Calu3 (cell line): ENCODE measurements at regions not wholly inside any gene's neighbourhood (a gene's known extent, or its start where the extent isn't known, plus 50 kb on each side); places are given as distances from the start of the nearest gene placed in this dataset.

Experiments
- BruUV-seq: library from RNA; stranded (reverse); fragments of 400-500 nt; replicated peaks from 2 replicates; lab custom pipeline; 2021; lab: Mats Ljungman, UMichigan
- CTCF ChIA-PET: fragments of 300-600 bp; sonication (Branson Sonifier 250); formaldehyde crosslinking; loops from one replicate; lab custom pipeline; 2022; ENCODE audit warnings: antibody characterized with exemption; lab: Charles Lee
- DNase-seq: peaks from one replicate; pipeline ENCODE4 v3.0.0; 2022
- H3K27ac Mint-ChIP-seq: one replicate; pipeline ENCODE4 v1.8.0; 2022; ENCODE audit warnings: mixed read lengths; ENCODE audit not compliant: unreplicated experiment
- H3K27me3 Mint-ChIP-seq: one replicate; pipeline ENCODE4 v1.8.0; 2022; ENCODE audit warnings: mixed read lengths; ENCODE audit not compliant: unreplicated experiment
- H3K36me3 Mint-ChIP-seq: one replicate; pipeline ENCODE4 v1.8.0; 2022; ENCODE audit warnings: mild to moderate bottlenecking, moderate library complexity, mixed read lengths; ENCODE audit not compliant: insufficient read depth, unreplicated experiment
- H3K4me1 Mint-ChIP-seq: one replicate; pipeline ENCODE4 v1.8.0; 2022; ENCODE audit warnings: mild to moderate bottlenecking, low read depth, mixed read lengths; ENCODE audit not compliant: unreplicated experiment
- H3K4me3 Mint-ChIP-seq: one replicate; pipeline ENCODE4 v1.8.0; 2022; ENCODE audit warnings: mild to moderate bottlenecking, low read depth, moderate library complexity, mixed read lengths; ENCODE audit not compliant: unreplicated experiment
- H3K9me3 Mint-ChIP-seq: one replicate; pipeline ENCODE4 v1.8.0; 2022; ENCODE audit warnings: low read depth, mixed read lengths; ENCODE audit not compliant: unreplicated experiment
- intact Hi-C: fragments of 100-400 bp; cut with micrococcal nuclease; formaldehyde crosslinking; loops from one replicate; pipeline ENCODE4 v1.10.0; 2022; ENCODE audit not compliant: unreplicated experiment
- TF ChIP-seq, protein P1 (sequence below): fragments of 200-600 bp; IDR thresholded peaks from one replicate; pipeline ENCODE4 v1.8.0; 2022; ENCODE audit warnings: antibody characterized with exemption; ENCODE audit not compliant: unreplicated experiment

DNA sequence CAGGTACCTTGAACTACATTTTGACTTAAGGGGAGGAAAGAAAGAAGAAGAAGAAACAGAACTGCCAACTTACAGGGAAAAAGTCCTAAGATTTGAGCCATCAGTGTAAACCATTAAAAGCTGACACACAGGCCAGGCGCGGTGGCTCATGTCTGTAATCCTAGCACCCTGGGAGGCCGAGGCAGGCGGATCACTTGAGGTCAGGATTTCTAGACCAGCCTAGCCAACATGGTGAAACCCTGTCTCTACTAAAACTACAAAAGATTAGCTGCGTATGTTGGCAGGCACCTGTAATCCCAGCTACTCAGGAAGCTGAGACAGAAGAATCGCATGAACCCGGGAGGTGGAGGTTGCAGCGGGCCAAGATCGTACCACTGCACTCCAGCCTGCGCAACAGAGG lies 389.7 kb upstream of the FAM241A start:
- Mint-ChIP-seq H3K4me1 (no peaks in the 10 kb centered on the region), H3K27ac (no peak overlapping the region), H3K36me3 (no peaks in the 10 kb centered on the region), H3K9me3 (no peaks in the 10 kb centered on the region), H3K27me3 (no peaks in the 10 kb centered on the region), H3K4me3 (no peak overlapping the region)
- CTCF ChIA-PET, result no interaction called here
- intact Hi-C loops, result no loop called here
- TF ChIP-seq, protein P1, sequence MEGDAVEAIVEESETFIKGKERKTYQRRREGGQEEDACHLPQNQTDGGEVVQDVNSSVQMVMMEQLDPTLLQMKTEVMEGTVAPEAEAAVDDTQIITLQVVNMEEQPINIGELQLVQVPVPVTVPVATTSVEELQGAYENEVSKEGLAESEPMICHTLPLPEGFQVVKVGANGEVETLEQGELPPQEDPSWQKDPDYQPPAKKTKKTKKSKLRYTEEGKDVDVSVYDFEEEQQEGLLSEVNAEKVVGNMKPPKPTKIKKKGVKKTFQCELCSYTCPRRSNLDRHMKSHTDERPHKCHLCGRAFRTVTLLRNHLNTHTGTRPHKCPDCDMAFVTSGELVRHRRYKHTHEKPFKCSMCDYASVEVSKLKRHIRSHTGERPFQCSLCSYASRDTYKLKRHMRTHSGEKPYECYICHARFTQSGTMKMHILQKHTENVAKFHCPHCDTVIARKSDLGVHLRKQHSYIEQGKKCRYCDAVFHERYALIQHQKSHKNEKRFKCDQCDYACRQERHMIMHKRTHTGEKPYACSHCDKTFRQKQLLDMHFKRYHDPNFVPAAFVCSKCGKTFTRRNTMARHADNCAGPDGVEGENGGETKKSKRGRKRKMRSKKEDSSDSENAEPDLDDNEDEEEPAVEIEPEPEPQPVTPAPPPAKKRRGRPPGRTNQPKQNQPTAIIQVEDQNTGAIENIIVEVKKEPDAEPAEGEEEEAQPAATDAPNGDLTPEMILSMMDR, result no peak
- BruUV-seq, result no TSS peak
- DNase-seq, result no peak

DNA sequence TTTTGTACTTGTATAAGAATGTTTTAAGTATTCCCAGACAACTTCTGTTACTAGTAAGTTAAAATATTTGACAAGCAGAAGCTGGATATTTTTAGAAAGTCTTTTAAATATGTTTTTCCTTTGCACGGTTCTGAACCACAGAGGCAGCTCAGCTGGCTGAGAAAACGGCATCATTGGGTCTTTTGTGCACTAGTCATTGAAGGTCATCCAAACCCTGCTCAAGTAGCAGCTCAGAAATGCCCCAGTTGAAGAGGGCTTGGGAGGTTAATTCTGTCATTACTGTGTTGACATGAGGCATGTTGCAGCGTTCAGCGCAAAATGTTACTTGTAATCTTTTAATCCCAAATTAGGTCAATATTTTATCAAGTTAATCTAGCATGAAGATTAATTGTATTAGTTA lies 383.7 kb upstream of the FAM241A start:
- TF ChIP-seq, protein P1, result no peak
- intact Hi-C loops, result no loop called here
- Mint-ChIP-seq H3K4me3 (no peak overlapping the region), H3K27ac (no peak overlapping the region), H3K9me3 (no peaks in the 10 kb centered on the region), H3K36me3 (no peaks in the 10 kb centered on the region), H3K4me1 (no peaks in the 10 kb centered on the region), H3K27me3 (no peaks in the 10 kb centered on the region)
- BruUV-seq, result no TSS peak
- CTCF ChIA-PET, result no interaction called here
- no peak for DNase-seq

DNA sequence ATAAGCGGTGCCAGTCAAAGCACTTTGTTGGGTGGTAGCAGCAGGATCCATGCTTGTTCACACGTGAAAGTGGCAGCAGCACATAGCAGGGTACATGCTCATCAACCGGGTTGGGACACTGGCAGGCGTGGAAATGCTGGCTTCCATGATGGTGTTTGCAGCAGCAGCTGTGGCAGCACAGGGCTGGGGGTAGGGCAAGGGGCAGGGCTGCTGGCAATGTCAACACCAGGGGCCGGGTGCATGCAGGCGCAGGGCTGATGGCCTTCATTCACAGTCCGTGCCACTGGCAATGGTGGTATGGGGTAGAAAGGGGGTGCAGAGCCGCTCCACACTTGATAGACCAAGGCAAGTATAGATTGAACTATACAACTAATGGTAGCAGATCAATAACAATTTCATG lies 374.7 kb upstream of the FAM241A start:
- CTCF ChIA-PET, result no interaction called here
- TF ChIP-seq, protein P1, result no peak
- H3K9me3 Mint-ChIP-seq, result no peaks in the 10 kb centered on the region
- H3K27me3 Mint-ChIP-seq, result no peaks in the 10 kb centered on the region
- H3K4me3 Mint-ChIP-seq, result no peak overlapping the region
- DNase-seq, result no peak
- no peaks in the 10 kb centered on the region for H3K36me3 Mint-ChIP-seq
- H3K27ac Mint-ChIP-seq, result no peak overlapping the region
- no TSS peak for BruUV-seq
- intact Hi-C loops, result no loop called here
- H3K4me1 Mint-ChIP-seq, result peaks cover 11% of the 10 kb centered on the region

DNA sequence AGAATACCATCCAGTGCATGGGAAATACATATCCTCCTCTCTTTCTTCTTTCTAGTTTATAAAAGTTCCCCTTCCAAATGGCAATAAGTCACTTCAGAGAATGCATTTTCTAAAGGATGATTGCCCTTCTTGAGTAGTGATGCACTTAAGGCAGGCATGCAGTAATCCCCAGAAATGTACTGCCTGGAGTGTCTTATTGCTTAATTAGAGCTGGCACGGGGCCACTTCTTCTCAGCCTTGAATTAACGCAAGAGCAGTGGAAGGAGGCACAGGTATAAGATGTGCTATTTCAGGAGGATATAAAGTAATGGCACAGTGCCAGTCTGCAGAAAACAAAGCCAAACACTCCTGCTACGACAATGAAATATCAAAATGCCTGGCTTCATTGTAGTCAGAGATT lies 371.4 kb upstream of the FAM241A start:
- H3K36me3 Mint-ChIP-seq, result no peaks in the 10 kb centered on the region
- DNase-seq, result no peak
- intact Hi-C loops, result no loop called here
- no peak overlapping the region for H3K27ac Mint-ChIP-seq
- peaks cover 11% of the 10 kb centered on the region for H3K4me1 Mint-ChIP-seq
- TF ChIP-seq, protein P1, result no peak
- no TSS peak for BruUV-seq
- no peaks in the 10 kb centered on the region for H3K27me3 Mint-ChIP-seq
- no peak overlapping the region for H3K4me3 Mint-ChIP-seq
- no peaks in the 10 kb centered on the region for H3K9me3 Mint-ChIP-seq
- CTCF ChIA-PET, result no interaction called here
